SK-N-MC (cell line): ENCODE measurements at regions not wholly inside any gene's neighbourhood (a gene's known extent, or its start where the extent isn't known, plus 50 kb on each side); places are given as distances from the start of the nearest gene placed in this dataset.

Experiments used
- EZH2 ChIP-seq: fragments of 200-600 bp; sonication (generic); IDR thresholded peaks from one replicate; pipeline ENCODE4 v1.6.1; 2017; ENCODE audit warnings: antibody characterized with exemption
- FOXP2 ChIP-seq: optimal IDR thresholded peaks from 2 replicates; pipeline ENCODE3; 2011; ENCODE audit warnings: mild to moderate bottlenecking, moderate library complexity; ENCODE audit not compliant: insufficient read depth; ENCODE audit errors: extremely low read length, control extremely low read depth
- POLR2AphosphoS5 ChIP-seq: IDR thresholded peaks from 2 replicates; pipeline ENCODE4 v1.6.1; 2012; ENCODE audit warnings: mild to moderate bottlenecking, low read depth, low read length, borderline replicate concordance

DNA sequence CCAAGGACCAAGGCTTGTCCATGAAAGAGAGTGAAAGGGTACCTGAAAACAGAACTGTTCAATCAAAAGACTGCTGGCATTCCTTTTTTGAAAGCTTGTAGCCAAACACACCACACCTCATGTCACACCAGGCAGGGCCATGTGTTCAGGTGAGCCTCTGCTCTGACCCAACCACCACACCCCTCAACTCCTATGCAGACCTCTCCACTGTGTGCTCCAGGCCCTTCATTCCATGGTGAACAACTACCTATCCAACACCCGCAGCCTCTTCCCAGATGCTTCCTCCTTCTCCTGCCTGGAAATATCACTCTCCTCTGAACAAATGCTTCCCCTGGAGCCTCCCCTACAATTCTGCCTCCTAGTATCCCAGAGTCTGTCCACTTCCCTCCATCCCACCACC, 166.6 kb downstream of the AVL9 start:
- TF ChIP-seq POLR2AphosphoS5 (no peak), FOXP2 (no peak), EZH2 (no peak)
